ENCODE measurements at regions not wholly inside any gene's neighbourhood (a gene's known extent, or its start where the extent isn't known, plus 50 kb on each side); places are given as distances from the start of the nearest gene placed in this dataset.

GRCh38 chr4:52410971-52411370 is 248.1 kb downstream of the USP46 start:
- Histone ChIP-seq H3K9me3 (ENCODE audit: control insufficient read depth, low read length) (peaks cover 2% of the 10 kb centered on the region), H2BK5ac (ENCODE audit: low read depth, low read length, poor library complexity, severe bottlenecking) (no peak overlapping the region), H4K8ac (ENCODE audit: low read length) (no peak overlapping the region), H3K27ac (ENCODE audit: low read length, poor library complexity, severe bottlenecking) (no peak overlapping the region), H3K36me3 (ENCODE audit: control insufficient read depth in 1 of 2, insufficient read depth in 2 of 2, low read depth in 1 of 2, low read length in 2 of 2) (no peaks in the 10 kb centered on the region), H3K14ac (ENCODE audit: low read length in 2 of 2) (no peak overlapping the region), H3K4me2 (ENCODE audit: low read length, poor library complexity, severe bottlenecking) (no peak overlapping the region), H2BK120ac (ENCODE audit: low read depth, low read length) (no peak overlapping the region), H2BK15ac (ENCODE audit: low read depth, poor library complexity, severe bottlenecking) (no peak overlapping the region), H2AK5ac (ENCODE audit: low read length, severe bottlenecking) (no peak overlapping the region), H2AFZ (ENCODE audit: low read depth, low read length) (no peak overlapping the region), H3K18ac (ENCODE audit: low read depth in 1 of 2, low read length in 2 of 2) (no peak overlapping the region), H3K23ac (ENCODE audit: low read length in 2 of 2) (no peak overlapping the region), H2BK12ac (ENCODE audit: low read length in 2 of 2) (no peak overlapping the region), H3K4me1 (ENCODE audit: control insufficient read depth, insufficient read depth, low read depth, low read length) (no peaks in the 10 kb centered on the region), H4K91ac (ENCODE audit: low read length) (no peak overlapping the region), H3K4me3 (ENCODE audit: insufficient read depth in 1 of 2, low read depth in 1 of 2, low read length in 2 of 2) (no peak overlapping the region), H3K4ac (ENCODE audit: low read depth in 1 of 2, low read length in 2 of 2) (no peak overlapping the region), H3K79me1 (replicated peaks; ENCODE audit: low read length, poor library complexity, severe bottlenecking) (no peaks in the 10 kb centered on the region), H3K27me3 (ENCODE audit: control insufficient read depth in 1 of 2, insufficient read depth in 1 of 2, low read length in 2 of 2) (peaks cover 0 to 60% of the 10 kb centered on the region in 2 experiments), H3K9ac (ENCODE audit: low read length) (no peak overlapping the region)
- 89% methylated on average over 3 of the region's 3 CpGs for WGBS
- no peak for DNase-seq

GRCh38 chr4:52420330-52420729 is 238.8 kb downstream of the USP46 start:
- Histone ChIP-seq H2BK15ac (ENCODE audit: low read depth, poor library complexity, severe bottlenecking) (no peak overlapping the region), H3K36me3 (ENCODE audit: control insufficient read depth in 1 of 2, insufficient read depth in 2 of 2, low read depth in 1 of 2, low read length in 2 of 2) (no peaks in the 10 kb centered on the region), H3K79me1 (replicated peaks; ENCODE audit: low read length, poor library complexity, severe bottlenecking) (no peaks in the 10 kb centered on the region), H3K27me3 (ENCODE audit: control insufficient read depth in 1 of 2, insufficient read depth in 1 of 2, low read length in 2 of 2) (peaks cover 0 to 47% of the 10 kb centered on the region in 2 experiments), H3K4me2 (ENCODE audit: low read length, poor library complexity, severe bottlenecking) (no peak overlapping the region), H3K4me1 (ENCODE audit: control insufficient read depth, insufficient read depth, low read depth, low read length) (no peaks in the 10 kb centered on the region), H3K23ac (ENCODE audit: low read length in 2 of 2) (no peak overlapping the region), H3K4ac (ENCODE audit: low read depth in 1 of 2, low read length in 2 of 2) (no peak overlapping the region), H4K8ac (ENCODE audit: low read length) (no peak overlapping the region), H3K27ac (ENCODE audit: low read length, poor library complexity, severe bottlenecking) (no peak overlapping the region), H2BK120ac (ENCODE audit: low read depth, low read length) (no peak overlapping the region), H3K14ac (ENCODE audit: low read length in 2 of 2) (no peak overlapping the region), H4K91ac (ENCODE audit: low read length) (no peak overlapping the region), H2AFZ (ENCODE audit: low read depth, low read length) (no peak overlapping the region), H3K4me3 (ENCODE audit: insufficient read depth in 1 of 2, low read depth in 1 of 2, low read length in 2 of 2) (no peak overlapping the region), H2BK5ac (ENCODE audit: low read depth, low read length, poor library complexity, severe bottlenecking) (no peak overlapping the region), H3K9me3 (ENCODE audit: control insufficient read depth, low read length) (no peaks in the 10 kb centered on the region), H2BK12ac (ENCODE audit: low read length in 2 of 2) (no peak overlapping the region), H2AK5ac (ENCODE audit: low read length, severe bottlenecking) (no peak overlapping the region), H3K9ac (ENCODE audit: low read length) (no peak overlapping the region), H3K18ac (ENCODE audit: low read depth in 1 of 2, low read length in 2 of 2) (no peak overlapping the region)
- 85% methylated on average over 4 of the region's 5 CpGs for WGBS
- DNase-seq = no peak

GRCh38 chr4:52421811-52422213 is 237.3 kb downstream of the USP46 start:
- H2AK5ac ChIP-seq (ENCODE audit: low read length, severe bottlenecking) = no peak overlapping the region

DNA sequence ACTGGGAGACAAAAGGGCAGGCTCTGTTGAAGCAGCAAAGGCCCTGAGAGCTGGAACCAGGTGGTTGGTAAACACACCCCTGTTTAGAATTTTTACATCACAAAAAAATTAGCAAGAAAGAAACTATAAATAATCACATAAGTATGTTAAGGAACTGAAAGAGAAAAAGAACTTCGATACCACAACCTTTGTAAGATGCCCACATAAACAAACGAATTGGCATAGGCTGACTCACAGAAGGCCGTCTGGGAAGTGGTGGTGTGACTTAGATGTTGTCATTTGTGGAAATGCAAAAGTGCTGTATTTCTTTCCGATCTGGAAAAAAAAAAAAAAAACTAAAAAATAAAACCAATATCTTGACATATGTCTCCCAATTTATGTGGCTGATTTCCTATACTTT is 235.1 kb downstream of the USP46 start:
- peaks cover 0 to 48% of the 10 kb centered on the region in 2 experiments for H3K27me3 ChIP-seq (ENCODE audit: control insufficient read depth in 1 of 2, insufficient read depth in 1 of 2, low read length in 2 of 2)
- no peak overlapping the region for H3K18ac ChIP-seq (ENCODE audit: low read depth in 1 of 2, low read length in 2 of 2)
- H3K9me3 ChIP-seq (ENCODE audit: control insufficient read depth, low read length) = no peaks in the 10 kb centered on the region
- H2BK15ac ChIP-seq (ENCODE audit: low read depth, poor library complexity, severe bottlenecking) = no peak overlapping the region
- H3K4me2 ChIP-seq (ENCODE audit: low read length, poor library complexity, severe bottlenecking) = no peak overlapping the region
- no peak overlapping the region for H2AFZ ChIP-seq (ENCODE audit: low read depth, low read length)
- H3K23ac ChIP-seq (ENCODE audit: low read length in 2 of 2) = no peak overlapping the region
- no peaks in the 10 kb centered on the region for H3K36me3 ChIP-seq (ENCODE audit: control insufficient read depth in 1 of 2, insufficient read depth in 2 of 2, low read depth in 1 of 2, low read length in 2 of 2)
- peak; percentile 69 for DNase-seq
- H2BK12ac ChIP-seq (ENCODE audit: low read length in 2 of 2) = no peak overlapping the region
- H3K9ac ChIP-seq (ENCODE audit: low read length) = no peak overlapping the region
- no peak overlapping the region for H3K4ac ChIP-seq (ENCODE audit: low read depth in 1 of 2, low read length in 2 of 2)
- H3K79me1 ChIP-seq (replicated peaks; ENCODE audit: low read length, poor library complexity, severe bottlenecking) = no peaks in the 10 kb centered on the region
- no peak overlapping the region for H3K14ac ChIP-seq (ENCODE audit: low read length in 2 of 2)
- H3K27ac ChIP-seq (ENCODE audit: low read length, poor library complexity, severe bottlenecking) = no peak overlapping the region
- WGBS = 0% methylated on average over 1 of the region's 4 CpGs
- H4K91ac ChIP-seq (ENCODE audit: low read length) = no peak overlapping the region
- H3K4me3 ChIP-seq (ENCODE audit: insufficient read depth in 1 of 2, low read depth in 1 of 2, low read length in 2 of 2) = no peak overlapping the region
- no peak overlapping the region for H2BK5ac ChIP-seq (ENCODE audit: low read depth, low read length, poor library complexity, severe bottlenecking)
- H3K4me1 ChIP-seq (ENCODE audit: control insufficient read depth, insufficient read depth, low read depth, low read length) = no peaks in the 10 kb centered on the region
- no peak overlapping the region for H4K8ac ChIP-seq (ENCODE audit: low read length)
- H2AK5ac ChIP-seq (ENCODE audit: low read length, severe bottlenecking) = no peak overlapping the region
- no peak overlapping the region for H2BK120ac ChIP-seq (ENCODE audit: low read depth, low read length)

More at GRCh38 chr4:52421811-52422213, 237.3 kb downstream of the USP46 start:
- Histone ChIP-seq H3K79me1 (replicated peaks; ENCODE audit: low read length, poor library complexity, severe bottlenecking) (no peaks in the 10 kb centered on the region), H2BK15ac (ENCODE audit: low read depth, poor library complexity, severe bottlenecking) (no peak overlapping the region), H2BK12ac (ENCODE audit: low read length in 2 of 2) (no peak overlapping the region), H3K4me2 (ENCODE audit: low read length, poor library complexity, severe bottlenecking) (no peak overlapping the region), H3K9me3 (ENCODE audit: control insufficient read depth, low read length) (no peaks in the 10 kb centered on the region), H3K27me3 (ENCODE audit: control insufficient read depth in 1 of 2, insufficient read depth in 1 of 2, low read length in 2 of 2) (peaks cover 0 to 45% of the 10 kb centered on the region in 2 experiments), H2BK5ac (ENCODE audit: low read depth, low read length, poor library complexity, severe bottlenecking) (no peak overlapping the region), H4K91ac (ENCODE audit: low read length) (no peak overlapping the region), H3K36me3 (ENCODE audit: control insufficient read depth in 1 of 2, insufficient read depth in 2 of 2, low read depth in 1 of 2, low read length in 2 of 2) (no peaks in the 10 kb centered on the region), H2AFZ (ENCODE audit: low read depth, low read length) (no peak overlapping the region), H3K4ac (ENCODE audit: low read depth in 1 of 2, low read length in 2 of 2) (no peak overlapping the region), H3K4me1 (ENCODE audit: control insufficient read depth, insufficient read depth, low read depth, low read length) (no peaks in the 10 kb centered on the region), H2BK120ac (ENCODE audit: low read depth, low read length) (no peak overlapping the region), H3K4me3 (ENCODE audit: insufficient read depth in 1 of 2, low read depth in 1 of 2, low read length in 2 of 2) (peak overlapping the region in 1 of 2 experiments; percentile 27), H3K9ac (ENCODE audit: low read length) (no peak overlapping the region), H3K18ac (ENCODE audit: low read depth in 1 of 2, low read length in 2 of 2) (no peak overlapping the region), H3K23ac (ENCODE audit: low read length in 2 of 2) (no peak overlapping the region), H3K14ac (ENCODE audit: low read length in 2 of 2) (no peak overlapping the region), H4K8ac (ENCODE audit: low read length) (no peak overlapping the region), H3K27ac (ENCODE audit: low read length, poor library complexity, severe bottlenecking) (no peak overlapping the region)
- no peak for DNase-seq

All from mesenchymal stem cell (in vitro differentiated cells and primary cell).